Mesothelial cell of epicardium (in vitro differentiated cells): ENCODE measurements at regions not wholly inside any gene's neighbourhood (a gene's known extent, or its start where the extent isn't known, plus 50 kb on each side); places are given as distances from the start of the nearest gene placed in this dataset.

Source experiments
- DNase-seq, 2 experiments: peaks; one replicate each; pipeline ENCODE4 v3.0.0; 2021; ENCODE audit warnings: low spot score in 2 of 2; ENCODE audit not compliant: unreplicated experiment in 2 of 2
- H3K27ac Mint-ChIP-seq: 2 replicates; pipeline ENCODE4 v1.8.0; 2021; ENCODE audit warnings: mixed read lengths
- H3K27me3 Mint-ChIP-seq: 2 replicates; pipeline ENCODE4 v1.8.0; 2021; ENCODE audit warnings: low read depth, mixed read lengths
- H3K36me3 Mint-ChIP-seq: 2 replicates; pipeline ENCODE4 v1.8.0; 2021; ENCODE audit warnings: mixed read lengths
- H3K4me1 Mint-ChIP-seq: 2 replicates; pipeline ENCODE4 v1.8.0; 2021; ENCODE audit warnings: mixed read lengths
- H3K4me3 Mint-ChIP-seq: 2 replicates; pipeline ENCODE4 v1.8.0; 2021; ENCODE audit warnings: mild to moderate bottlenecking, moderate library complexity, mixed read lengths
- H3K9me3 Mint-ChIP-seq: 2 replicates; pipeline ENCODE4 v1.8.0; 2021; ENCODE audit warnings: mixed read lengths
- TF ChIP-seq, protein P1 (sequence below): fragments of 200-600 bp; sonication (generic); IDR thresholded peaks from one replicate; pipeline ENCODE4 v1.5.0; 2021; ENCODE audit warnings: antibody characterized with exemption; ENCODE audit not compliant: unreplicated experiment

GRCh38 chr9:96174371-96174770 is 127.6 kb downstream of the HSD17B3 start:
- no peak overlapping the region for H3K27ac Mint-ChIP-seq
- DNase-seq: no peak
- H3K4me1 Mint-ChIP-seq: peaks cover 11% of the 10 kb centered on the region
- H3K4me3 Mint-ChIP-seq: no peak overlapping the region
- TF ChIP-seq, protein P1, sequence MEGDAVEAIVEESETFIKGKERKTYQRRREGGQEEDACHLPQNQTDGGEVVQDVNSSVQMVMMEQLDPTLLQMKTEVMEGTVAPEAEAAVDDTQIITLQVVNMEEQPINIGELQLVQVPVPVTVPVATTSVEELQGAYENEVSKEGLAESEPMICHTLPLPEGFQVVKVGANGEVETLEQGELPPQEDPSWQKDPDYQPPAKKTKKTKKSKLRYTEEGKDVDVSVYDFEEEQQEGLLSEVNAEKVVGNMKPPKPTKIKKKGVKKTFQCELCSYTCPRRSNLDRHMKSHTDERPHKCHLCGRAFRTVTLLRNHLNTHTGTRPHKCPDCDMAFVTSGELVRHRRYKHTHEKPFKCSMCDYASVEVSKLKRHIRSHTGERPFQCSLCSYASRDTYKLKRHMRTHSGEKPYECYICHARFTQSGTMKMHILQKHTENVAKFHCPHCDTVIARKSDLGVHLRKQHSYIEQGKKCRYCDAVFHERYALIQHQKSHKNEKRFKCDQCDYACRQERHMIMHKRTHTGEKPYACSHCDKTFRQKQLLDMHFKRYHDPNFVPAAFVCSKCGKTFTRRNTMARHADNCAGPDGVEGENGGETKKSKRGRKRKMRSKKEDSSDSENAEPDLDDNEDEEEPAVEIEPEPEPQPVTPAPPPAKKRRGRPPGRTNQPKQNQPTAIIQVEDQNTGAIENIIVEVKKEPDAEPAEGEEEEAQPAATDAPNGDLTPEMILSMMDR: no peak
- peaks cover 40% of the 10 kb centered on the region for H3K27me3 Mint-ChIP-seq
- no peaks in the 10 kb centered on the region for H3K9me3 Mint-ChIP-seq
- H3K36me3 Mint-ChIP-seq: no peaks in the 10 kb centered on the region

GRCh38 chr9:96173640-96174039 is 128.3 kb downstream of the HSD17B3 start:
- Mint-ChIP-seq H3K27me3 (peaks cover 41% of the 10 kb centered on the region), H3K9me3 (no peaks in the 10 kb centered on the region), H3K27ac (no peak overlapping the region), H3K36me3 (no peaks in the 10 kb centered on the region), H3K4me3 (no peak overlapping the region), H3K4me1 (peaks cover 11% of the 10 kb centered on the region)
- DNase-seq: no peak
- TF ChIP-seq, protein P1: no peak

DNA sequence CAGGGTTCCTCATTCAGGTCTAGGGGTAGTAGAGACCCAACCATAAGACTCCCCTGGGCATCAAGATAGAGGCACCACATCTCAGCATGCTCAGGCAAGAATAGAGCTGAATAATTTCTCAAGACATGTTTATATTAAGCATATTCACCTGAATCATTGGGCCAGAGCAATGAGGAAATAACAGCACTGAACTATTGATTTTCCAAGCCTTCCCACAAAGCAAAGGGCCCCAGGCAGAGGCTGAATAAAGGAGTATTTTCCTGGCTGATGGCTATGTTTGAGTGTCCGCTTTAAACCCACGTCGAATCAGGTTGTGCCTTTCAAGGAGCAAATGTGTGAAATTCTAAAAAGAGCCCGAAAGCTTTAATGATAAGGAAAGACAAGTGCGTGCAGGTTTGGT is 129.2 kb downstream of the HSD17B3 start:
- Mint-ChIP-seq H3K27me3 (peaks cover 41% of the 10 kb centered on the region), H3K4me3 (no peak overlapping the region), H3K27ac (no peak overlapping the region), H3K4me1 (peaks cover 14% of the 10 kb centered on the region), H3K36me3 (no peaks in the 10 kb centered on the region), H3K9me3 (no peaks in the 10 kb centered on the region)
- TF ChIP-seq, protein P1: no peak
- no peak for DNase-seq

DNA sequence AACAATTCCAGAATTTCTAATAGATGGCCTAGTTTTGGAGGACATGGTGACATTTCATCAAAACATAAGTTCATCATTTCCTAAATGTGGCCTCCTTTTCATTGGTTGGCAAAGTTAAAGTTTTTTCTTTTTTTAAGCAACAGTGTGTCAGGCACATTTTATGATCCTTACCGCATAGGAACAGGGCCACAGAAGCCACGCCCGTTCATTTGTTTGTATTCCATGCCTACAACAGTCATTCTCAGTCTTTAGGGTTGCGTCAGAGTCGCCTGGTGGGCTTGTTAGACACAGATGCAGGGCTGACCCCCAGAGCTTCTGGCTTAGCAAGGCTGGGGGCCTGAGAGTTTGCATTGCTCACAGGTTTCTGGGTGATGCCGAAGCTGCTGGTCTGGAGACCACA is 130.2 kb downstream of the HSD17B3 start:
- Mint-ChIP-seq H3K27me3 (peaks cover 41% of the 10 kb centered on the region), H3K4me3 (no peak overlapping the region), H3K9me3 (no peaks in the 10 kb centered on the region), H3K36me3 (no peaks in the 10 kb centered on the region), H3K27ac (no peak overlapping the region), H3K4me1 (peaks cover 14% of the 10 kb centered on the region)
- TF ChIP-seq, protein P1: no peak
- DNase-seq: no peak

DNA sequence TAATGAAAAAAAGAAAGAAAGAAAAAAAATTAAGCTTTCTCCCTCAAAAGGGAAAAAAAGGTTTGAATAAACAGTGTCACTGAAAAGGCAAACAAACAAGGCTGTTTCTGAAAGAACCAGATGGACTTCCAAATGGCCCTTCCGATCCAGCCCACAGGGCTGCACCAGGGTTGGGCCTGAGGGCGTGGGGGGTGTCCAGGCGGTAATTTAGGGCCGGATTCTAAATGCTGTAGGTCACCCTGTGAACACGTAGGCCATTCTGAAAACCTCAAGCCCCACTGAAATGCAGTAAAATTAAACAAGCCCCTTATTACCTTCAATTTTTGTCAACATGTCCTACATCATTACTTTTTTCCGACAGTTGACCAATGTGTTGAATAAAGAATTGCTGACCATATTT is 132.1 kb downstream of the HSD17B3 start:
- peaks cover 14% of the 10 kb centered on the region for H3K4me1 Mint-ChIP-seq
- peaks cover 31% of the 10 kb centered on the region for H3K27me3 Mint-ChIP-seq
- DNase-seq: no peak
- H3K4me3 Mint-ChIP-seq: no peak overlapping the region
- no peak overlapping the region for H3K27ac Mint-ChIP-seq
- no peaks in the 10 kb centered on the region for H3K36me3 Mint-ChIP-seq
- TF ChIP-seq, protein P1: no peak
- H3K9me3 Mint-ChIP-seq: no peaks in the 10 kb centered on the region

DNA sequence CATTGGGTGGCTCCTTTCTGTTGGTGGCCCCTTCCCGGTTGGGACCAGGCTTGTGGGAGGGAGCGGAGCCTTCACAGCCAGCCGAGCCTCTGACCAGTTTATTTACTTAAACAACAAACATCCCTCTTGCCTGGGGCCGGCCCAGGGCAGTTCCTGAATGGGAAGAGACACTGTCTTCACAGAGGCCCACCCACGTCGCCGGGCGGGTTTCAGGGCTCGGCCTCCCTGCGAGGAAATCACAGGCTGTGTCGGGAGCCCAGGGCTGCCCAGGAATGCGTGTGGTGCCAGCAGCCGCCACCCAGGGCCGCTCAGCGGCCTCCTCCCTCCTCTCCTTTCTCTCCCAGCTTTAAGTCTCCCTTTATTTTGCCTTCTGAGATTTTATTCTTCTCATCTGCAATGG is 132.5 kb downstream of the HSD17B3 start:
- Mint-ChIP-seq H3K4me3 (no peak overlapping the region), H3K9me3 (no peaks in the 10 kb centered on the region), H3K27ac (no peak overlapping the region), H3K4me1 (peaks cover 14% of the 10 kb centered on the region), H3K27me3 (peaks cover 30% of the 10 kb centered on the region), H3K36me3 (no peaks in the 10 kb centered on the region)
- DNase-seq: peak; percentile 34 to 63
- TF ChIP-seq, protein P1: no peak
